ENCODE measurements at regions not wholly inside any gene's neighbourhood (a gene's known extent, or its start where the extent isn't known, plus 50 kb on each side); places are given as distances from the start of the nearest gene placed in this dataset.
"Not testable (repeated sequence)": the region's sequence is repeated elsewhere in the genome, so short reads cannot be mapped to it uniquely, and the experiment has no call there.

DNA sequence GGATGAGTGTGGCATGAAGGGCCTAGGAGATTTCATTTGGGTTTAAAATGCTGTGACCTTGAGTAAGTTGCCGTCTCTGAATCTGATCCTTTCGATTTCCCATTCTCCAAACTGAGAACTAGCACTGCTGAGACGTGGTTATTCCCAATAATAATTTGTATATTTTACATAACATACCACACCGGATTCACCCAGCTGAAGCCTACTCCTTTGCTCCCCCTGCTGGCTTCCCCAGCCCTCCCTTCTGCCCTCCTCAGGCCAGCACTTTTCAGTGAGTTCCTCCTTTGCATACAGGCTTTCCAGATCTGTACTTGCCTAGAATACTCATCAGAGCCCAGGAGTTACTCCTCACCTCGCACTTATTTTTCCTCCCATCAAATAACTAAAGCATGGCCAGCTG is 255.1 kb downstream of the OR4F29 start:
- DNase-seq (ENCODE audit: low read depth): not testable (repeated sequence)

DNA sequence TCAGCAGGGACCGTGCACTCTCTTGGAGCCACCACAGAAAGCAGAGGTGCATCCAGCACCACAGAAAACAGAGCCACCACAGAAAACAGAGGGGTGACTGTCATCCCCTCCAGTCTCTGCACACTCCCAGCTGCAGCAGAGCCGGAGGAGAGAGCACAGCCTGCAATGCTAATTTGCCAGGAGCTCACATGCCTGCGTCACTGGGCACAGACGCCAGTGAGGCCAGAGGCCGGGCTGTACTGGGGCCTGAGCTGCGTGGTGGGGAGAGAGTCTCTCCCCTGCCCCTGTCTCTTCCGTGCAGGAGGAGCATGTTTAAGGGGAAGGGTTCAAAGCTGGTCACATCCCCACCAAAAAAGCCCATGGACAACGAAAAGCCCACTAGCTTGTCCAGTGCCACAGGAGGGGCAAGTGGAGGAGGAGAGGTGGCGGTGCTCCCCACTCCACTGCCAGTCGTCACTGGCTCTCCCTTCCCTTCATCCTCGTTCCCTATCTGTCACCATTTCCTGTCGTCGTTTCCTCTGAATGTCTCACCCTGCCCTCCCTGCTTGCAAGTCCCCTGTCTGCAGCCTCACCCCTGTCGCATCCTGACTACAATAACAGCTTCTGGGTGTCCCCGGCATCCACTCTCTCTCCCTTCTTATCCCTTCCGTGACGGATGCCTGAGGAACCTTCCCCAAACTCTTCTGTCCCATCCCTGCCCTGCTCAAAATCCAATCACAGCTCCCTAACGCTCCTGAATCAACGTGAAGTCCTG is 260.0 kb downstream of the OR4F29 start:
- DNase-seq (ENCODE audit: low read depth): not testable (repeated sequence)

DNA sequence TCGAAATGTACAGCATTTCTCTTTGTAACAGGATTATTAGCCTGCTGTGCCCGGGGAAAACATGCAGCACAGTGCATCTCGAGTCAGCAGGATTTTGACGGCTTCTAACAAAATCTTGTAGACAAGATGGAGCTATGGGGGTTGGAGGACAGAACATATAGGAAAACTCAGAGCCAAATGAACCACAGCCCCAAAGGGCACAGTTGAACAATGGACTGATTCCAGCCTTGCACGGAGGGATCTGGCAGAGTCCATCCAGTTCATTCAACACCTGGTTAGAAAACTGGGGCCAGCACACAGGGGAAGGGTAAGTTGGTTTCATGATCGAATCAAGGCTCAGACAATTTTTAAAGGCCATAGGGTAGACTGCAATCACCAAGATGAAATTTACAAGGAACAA is 260.8 kb downstream of the OR4F29 start:
- DNase-seq (ENCODE audit: low read depth): not testable (repeated sequence)

DNA sequence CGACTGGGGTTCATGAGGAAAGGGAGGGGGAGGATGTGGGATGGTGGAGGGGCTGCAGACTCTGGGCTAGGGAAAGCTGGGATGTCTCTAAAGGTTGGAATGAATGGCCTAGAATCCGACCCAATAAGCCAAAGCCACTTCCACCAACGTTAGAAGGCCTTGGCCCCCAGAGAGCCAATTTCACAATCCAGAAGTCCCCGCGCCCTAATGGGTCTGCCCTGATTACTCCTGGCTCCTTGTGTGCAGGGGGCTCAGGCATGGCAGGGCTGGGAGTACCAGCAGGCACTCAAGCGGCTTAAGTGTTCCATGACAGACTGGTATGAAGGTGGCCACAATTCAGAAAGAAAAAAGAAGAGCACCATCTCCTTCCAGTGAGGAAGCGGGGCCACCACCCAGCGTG is 261.6 kb downstream of the OR4F29 start:
- DNase-seq (ENCODE audit: low read depth): not testable (repeated sequence)

DNA sequence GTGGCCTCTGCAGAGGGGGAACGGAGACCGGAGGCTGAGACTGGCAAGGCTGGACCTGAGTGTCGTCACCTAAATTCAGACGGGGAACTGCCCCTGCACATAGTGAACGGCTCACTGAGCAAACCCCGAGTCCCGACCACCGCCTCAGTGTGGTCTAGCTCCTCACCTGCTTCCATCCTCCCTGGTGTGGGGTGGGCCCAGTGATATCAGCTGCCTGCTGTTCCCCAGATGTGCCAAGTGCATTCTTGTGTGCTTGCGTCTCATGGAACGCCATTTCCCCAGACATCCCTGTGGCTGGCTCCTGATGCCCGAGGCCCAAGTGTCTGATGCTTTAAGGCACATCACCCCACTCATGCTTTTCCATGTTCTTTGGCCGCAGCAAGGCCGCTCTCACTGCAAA is 262.2 kb downstream of the OR4F29 start:
- not testable (repeated sequence) for DNase-seq (ENCODE audit: low read depth)

DNA sequence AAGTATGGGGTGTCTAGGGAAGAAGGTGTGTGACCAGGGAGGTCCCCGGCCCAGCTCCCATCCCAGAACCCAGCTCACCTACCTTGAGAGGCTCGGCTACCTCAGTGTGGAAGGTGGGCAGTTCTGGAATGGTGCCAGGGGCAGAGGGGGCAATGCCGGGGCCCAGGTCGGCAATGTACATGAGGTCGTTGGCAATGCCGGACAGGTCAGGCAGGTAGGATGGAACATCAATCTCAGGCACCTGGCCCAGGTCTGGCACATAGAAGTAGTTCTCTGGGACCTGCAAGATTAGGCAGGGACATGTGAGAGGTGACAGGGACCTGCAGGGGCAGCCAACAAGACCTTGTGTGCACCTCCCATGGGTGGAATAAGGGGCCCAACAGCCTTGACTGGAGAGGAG is 264.2 kb downstream of the OR4F29 start:
- DNase-seq (ENCODE audit: low read depth): not testable (repeated sequence)

DNA sequence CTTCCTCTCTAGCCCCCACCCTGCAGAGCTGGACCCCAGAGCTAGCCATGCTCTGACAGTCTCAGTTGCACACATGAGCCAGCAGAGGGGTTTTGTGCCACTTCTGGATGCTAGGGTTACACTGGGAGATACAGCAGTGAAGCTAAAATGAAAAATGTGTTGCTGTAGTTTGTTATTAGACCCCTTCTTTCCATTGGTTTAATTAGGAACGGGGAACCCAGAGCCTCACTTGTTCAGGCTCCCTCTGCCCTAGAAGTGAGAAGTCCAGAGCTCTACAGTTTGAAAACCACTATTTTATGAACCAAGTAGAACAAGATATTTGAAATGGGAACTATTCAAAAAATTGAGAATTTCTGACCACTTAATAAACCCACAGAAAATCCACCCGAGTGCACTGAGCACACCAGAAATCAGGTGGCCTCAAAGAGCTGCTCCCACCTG is 264.8 kb downstream of the OR4F29 start:
- DNase-seq (ENCODE audit: low read depth): not testable (repeated sequence)

DNA sequence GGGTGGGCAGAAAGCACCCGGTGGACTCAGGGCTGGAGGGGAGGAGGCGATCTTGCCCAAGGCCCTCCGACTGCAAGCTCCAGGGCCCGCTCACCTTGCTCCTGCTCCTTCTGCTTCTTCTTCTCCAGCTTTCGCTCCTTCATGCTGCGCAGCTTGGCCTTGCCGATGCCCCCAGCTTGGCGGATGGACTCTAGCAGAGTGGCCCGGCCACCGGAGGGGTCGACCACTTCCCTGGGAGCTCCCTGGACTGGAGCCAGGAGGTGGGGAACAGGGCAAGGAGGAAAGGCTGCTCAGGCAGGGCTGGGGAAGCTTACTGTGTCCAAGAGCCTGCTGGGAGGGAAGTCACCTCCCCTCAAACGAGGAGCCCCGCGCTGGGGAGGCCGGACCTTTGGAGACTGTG is 265.3 kb downstream of the OR4F29 start:
- not testable (repeated sequence) for DNase-seq (ENCODE audit: low read depth)

DNA sequence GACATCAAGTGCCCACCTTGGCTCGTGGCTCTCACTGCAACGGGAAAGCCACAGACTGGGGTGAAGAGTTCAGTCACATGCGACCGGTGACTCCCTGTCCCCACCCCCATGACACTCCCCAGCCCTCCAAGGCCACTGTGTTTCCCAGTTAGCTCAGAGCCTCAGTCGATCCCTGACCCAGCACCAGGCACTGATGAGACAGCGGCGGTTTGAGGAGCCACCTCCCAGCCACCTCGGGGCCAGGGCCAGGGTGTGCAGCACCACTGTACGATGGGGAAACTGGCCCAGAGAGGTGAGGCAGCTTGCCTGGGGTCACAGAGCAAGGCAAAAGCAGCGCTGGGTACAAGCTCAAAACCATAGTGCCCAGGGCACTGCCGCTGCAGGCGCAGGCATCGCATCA is 266.0 kb downstream of the OR4F29 start:
- DNase-seq (ENCODE audit: low read depth): not testable (repeated sequence)

DNA sequence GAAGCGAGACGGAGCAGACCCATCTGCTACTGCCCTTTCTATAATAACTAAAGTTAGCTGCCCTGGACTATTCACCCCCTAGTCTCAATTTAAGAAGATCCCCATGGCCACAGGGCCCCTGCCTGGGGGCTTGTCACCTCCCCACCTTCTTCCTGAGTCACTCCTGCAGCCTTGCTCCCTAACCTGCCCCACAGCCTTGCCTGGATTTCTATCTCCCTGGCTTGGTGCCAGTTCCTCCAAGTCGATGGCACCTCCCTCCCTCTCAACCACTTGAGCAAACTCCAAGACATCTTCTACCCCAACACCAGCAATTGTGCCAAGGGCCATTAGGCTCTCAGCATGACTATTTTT is 267.2 kb downstream of the OR4F29 start:
- not testable (repeated sequence) for DNase-seq (ENCODE audit: low read depth)

DNA sequence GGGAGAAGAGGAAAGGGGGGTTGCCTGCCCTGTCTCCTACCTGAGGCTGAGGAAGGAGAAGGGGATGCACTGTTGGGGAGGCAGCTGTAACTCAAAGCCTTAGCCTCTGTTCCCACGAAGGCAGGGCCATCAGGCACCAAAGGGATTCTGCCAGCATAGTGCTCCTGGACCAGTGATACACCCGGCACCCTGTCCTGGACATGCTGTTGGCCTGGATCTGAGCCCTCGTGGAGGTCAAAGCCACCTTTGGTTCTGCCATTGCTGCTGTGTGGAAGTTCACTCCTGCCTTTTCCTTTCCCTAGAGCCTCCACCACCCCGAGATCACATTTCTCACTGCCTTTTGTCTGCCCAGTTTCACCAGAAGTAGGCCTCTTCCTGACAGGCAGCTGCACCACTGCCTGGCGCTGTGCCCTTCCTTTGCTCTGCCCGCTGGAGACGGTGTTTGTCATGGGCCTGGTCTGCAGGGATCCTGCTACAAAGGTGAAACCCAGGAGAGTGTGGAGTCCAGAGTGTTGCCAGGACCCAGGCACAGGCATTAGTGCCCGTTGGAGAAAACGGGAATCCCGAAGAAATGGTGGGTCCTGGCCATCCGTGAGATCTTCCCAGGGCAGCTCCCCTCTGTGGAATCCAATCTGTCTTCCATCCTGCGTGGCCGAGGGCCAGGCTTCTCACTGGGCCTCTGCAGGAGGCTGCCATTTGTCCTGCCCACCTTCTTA is 267.7 kb downstream of the OR4F29 start:
- not testable (repeated sequence) for DNase-seq (ENCODE audit: low read depth)

DNA sequence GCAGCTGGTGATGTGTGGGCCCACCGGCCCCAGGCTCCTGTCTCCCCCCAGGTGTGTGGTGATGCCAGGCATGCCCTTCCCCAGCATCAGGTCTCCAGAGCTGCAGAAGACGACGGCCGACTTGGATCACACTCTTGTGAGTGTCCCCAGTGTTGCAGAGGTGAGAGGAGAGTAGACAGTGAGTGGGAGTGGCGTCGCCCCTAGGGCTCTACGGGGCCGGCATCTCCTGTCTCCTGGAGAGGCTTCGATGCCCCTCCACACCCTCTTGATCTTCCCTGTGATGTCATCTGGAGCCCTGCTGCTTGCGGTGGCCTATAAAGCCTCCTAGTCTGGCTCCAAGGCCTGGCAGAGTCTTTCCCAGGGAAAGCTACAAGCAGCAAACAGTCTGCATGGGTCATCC is 268.4 kb downstream of the OR4F29 start:
- DNase-seq (ENCODE audit: low read depth): not testable (repeated sequence)

DNA sequence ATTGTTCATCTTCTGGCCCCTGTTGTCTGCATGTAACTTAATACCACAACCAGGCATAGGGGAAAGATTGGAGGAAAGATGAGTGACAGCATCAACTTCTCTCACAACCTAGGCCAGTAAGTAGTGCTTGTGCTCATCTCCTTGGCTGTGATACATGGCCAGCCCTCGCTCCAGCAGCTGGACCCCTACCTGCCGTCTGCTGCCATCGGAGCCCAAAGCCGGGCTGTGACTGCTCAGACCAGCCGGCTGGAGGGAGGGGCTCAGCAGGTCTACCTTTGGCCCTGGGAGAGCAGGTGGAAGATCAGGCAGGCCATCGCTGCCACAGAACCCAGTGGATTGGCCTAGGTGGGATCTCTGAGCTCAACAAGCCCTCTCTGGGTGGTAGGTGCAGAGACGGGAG is 268.8 kb downstream of the OR4F29 start:
- not testable (repeated sequence) for DNase-seq (ENCODE audit: low read depth)

DNA sequence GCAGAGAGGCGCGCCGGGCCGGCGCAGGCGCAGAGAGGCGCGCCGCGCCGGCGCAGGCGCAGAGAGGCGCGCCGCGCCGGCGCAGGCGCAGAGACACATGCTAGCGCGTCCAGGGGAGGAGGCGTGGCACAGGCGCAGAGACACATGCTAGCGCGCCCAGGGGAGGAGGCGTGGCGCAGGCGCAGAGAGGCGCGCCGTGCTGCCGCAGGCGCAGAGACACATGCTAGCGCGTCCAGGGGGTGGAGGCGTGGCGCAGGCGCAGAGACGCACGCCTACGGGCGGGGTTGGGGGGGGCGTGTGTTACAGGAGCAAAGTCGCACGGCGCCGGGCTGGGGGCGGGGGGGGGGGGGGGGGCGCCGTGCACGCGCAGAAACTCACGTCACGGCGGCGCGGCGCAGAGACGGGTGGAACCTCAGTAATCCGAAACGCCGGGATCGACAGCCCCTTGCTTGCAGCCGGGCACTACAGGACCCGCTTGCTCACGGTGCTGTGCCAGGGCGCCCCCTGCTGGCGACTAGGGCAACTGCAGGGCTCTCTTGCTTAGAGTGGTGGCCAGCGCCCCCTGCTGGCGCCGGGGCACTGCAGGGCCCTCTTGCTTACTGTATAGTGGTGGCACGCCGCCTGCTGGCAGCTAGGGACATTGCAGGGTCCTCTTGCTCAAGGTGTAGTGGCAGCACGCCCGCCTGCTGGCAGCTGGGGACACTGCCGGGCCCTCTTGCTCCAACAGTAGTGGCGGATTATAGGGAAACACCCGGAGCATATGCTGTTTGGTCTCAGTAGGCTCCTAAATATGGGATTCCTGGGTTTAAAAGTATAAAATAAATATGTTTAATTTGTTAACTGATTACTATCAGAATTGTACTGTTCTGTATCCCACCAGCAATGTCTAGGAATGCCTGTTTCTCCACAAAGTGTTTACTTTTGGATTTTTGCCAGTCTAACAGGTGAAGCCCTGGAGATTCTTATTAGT is 269.9 kb downstream of the OR4F29 start:
- DNase-seq (ENCODE audit: low read depth): peak; percentile 37

DNA sequence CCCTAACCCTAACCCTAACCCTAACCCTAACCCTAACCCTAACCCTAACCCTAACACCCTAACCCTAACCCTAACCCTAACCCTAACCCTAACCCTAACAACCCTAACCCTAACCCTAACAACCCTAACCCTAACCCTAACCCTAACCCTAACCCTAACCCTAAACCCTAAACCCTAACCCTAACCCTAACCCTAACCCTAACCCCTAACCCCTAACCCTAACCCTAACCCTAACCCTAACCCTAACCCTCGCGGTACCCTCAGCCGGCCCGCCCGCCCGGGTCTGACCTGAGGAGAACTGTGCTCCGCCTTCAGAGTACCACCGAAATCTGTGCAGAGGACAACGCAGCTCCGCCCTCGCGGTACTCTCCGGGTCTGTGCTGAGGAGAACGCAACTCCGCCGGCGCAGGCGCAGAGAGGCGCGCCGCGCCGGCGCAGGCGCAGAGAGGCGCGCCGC is 270.7 kb downstream of the OR4F29 start:
- DNase-seq (ENCODE audit: low read depth): not testable (repeated sequence)

DNA sequence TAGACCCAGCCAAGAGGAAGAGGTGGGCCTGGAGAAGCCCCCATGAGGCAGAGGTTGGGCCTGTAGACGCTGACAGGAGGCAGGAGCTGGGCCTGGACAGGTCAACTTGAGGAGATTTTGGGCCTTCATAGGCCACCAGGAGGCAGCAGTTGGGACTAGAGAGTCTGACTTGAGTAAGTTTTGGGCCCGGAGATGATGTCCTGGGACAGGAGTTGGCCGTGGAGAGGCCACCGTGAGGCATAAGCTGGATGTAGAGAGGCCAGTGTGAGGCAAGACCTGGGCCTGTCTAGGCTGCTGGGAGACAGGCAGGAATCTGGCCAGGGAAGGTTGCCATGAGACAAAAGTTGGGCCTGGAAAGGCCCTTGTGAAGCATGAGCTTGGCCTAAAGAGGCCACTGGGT is 312.6 kb downstream of the OR4F29 start:
- not testable (repeated sequence) for DNase-seq (ENCODE audit: low read depth)

DNA sequence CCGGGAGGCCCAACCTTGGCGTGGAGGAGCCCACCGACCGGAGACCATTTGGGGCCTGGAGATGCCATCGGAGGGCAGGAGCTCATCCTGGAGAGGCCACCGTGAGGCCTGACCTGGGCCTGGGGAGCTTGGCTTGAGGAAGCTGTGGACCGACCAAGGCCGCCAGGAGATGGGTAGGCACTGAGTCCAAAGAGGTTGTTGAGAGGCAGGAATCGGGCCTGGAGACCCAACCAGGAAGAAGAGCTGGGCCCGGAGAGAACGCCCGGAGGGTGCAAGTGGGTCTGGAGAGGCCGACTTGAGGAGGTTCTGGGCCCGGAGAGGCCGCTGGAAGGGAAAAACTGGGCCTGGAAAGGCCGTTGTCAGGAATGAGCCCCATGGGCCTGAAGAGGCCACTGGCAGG is 313.8 kb downstream of the OR4F29 start:
- not testable (repeated sequence) for DNase-seq (ENCODE audit: low read depth)

DNA sequence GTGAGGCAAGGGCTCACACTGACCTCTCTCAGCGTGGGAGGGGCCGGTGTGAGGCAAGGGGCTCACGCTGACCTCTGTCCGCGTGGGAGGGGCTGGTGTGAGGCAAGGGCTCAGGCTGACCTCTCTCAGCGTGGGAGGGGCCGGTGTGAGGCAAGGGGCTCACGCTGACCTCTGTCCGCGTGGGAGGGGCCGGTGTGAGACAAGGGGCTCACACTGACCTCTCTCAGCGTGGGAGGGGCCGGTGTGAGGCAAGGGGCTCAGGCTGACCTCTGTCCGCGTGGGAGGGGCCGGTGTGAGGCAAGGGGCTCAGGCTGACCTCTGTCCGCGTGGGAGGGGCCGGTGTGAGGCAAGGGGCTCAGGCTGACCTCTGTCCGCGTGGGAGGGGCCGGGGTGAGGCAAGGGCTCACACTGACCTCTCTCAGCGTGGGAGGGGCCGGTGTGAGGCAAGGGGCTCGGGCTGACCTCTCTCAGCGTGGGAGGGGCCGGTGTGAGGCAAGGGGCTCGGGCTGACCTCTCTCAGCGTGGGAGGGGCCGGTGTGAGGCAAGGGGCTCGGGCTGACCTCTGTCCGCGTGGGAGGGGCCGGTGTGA is 315.0 kb downstream of the OR4F29 start:
- DNase-seq (ENCODE audit: low read depth): not testable (repeated sequence)

DNA sequence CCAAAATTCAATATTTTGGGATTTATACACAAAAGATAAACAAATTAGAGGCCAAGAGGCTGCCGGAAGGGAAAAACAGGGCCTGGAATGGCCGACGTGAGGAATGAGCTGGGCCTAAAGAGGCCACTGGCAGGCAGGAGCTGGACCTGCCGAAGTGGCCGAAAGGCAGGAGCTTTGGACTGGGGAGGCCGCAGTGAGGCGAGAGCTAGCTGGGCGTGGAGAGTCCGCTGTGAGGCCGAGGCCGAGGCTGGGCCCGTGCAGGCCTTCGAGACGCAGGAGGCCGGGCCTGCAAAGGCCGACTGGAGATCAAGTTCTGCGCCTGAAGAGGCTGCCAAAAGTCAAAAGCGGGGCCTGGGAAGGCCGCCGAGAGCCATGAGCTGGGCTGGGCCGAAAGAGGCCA is 316.5 kb downstream of the OR4F29 start:
- not testable (repeated sequence) for DNase-seq (ENCODE audit: low read depth)

DNA sequence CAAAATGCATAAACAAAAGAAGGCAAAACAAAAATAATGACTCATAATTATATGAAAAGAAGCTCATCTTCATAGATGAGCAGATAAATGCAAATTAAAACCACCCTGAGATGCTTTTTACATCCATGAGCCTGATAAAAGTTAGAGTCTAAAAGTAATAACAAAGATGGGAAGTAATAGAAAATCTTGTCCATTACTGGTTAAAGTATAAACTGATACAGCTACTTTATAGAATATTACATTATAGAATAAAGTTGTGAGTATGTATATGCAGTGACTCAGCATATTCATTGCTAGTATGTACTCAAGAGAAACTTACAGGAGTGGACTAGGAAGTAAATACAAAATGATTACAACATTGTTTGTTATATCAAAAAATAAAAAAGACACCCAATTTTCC is 333.0 kb downstream of the OR4F29 start:
- DNase-seq (ENCODE audit: low read depth): not testable (repeated sequence)

DNA sequence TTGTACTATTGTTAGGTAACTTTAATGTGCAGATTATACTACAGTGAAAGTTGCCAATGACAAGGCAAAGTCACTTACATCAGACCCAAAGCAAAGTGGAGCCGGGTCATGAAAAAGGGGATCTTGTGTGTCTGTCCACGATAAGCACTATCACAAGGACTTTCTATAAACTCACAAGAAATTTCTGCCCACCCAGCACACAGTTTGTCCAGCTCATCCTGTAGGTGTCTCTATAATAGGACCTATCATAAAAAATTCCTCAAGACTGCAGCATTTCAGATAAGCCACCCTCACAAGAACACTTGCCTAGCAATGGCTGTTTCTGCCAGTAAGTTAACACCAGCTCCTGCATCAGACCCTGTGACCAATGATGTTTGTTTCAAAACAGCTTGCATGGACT is 335.9 kb downstream of the OR4F29 start:
- not testable (repeated sequence) for DNase-seq (ENCODE audit: low read depth)

DNA sequence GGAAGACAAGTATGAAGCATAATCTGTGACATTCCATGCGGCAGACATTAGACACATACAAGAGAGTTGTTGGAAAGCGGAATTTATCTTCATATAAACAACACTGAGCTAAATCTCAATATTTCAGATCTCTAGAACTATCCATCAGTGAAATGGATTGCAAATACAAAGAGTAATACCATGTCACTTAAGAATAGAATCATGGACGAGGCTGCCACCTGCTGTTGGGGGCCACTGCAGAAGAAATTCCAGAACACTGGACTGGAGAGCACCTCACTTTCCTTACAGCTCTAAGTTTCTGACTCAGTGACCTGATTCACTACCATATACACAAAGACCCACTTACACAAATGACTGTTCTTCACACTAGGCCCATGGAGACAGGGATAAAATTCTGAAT is 346.7 kb downstream of the OR4F29 start:
- DNase-seq (ENCODE audit: low read depth): not testable (repeated sequence)

Data from activated T-helper 1 cell treated with Interleukin-2 at 50 U/mL for 16 hours (primary cell).